GM18498 (cell line): ENCODE measurements at regions not wholly inside any gene's neighbourhood (a gene's known extent, or its start where the extent isn't known, plus 50 kb on each side); places are given as distances from the start of the nearest gene placed in this dataset.

ENCODE experiments used
- ATAC-seq: cut with Tn5 transposase; IDR thresholded peaks from one replicate; pipeline ENCODE4 v1.9.1; 2021; ENCODE audit warnings: mild to moderate bottlenecking, moderate library complexity; ENCODE audit not compliant: unreplicated experiment

GRCh38 chr4:183846951-183847350 is 58.2 kb upstream of the STOX2 start:
- ATAC-seq: no peak

GRCh38 chr4:183848805-183849204 is 56.3 kb upstream of the STOX2 start:
- no peak for ATAC-seq

GRCh38 chr4:183852910-183853547 is 52.1 kb upstream of the STOX2 start:
- no peak for ATAC-seq

DNA sequence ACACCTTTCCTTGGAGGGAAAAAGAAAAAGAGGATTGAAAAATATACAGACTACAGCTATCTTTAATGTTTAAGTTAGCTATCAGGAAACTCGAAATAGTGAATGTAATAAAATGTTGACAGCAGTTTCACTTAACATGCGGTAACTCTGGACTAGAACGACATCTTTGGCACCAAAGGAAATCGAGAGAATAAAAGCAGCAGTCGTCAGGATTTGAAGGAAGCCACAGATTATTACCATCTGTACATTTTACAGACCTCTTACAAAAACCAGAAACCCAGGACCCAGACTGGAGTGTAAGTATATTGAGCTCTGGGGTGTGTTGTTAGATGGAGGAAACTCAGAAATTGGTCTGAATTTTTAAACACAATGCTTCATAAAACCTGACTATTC is 51.6 kb upstream of the STOX2 start:
- no peak for ATAC-seq
